ENCODE measurements at regions not wholly inside any gene's neighbourhood (a gene's known extent, or its start where the extent isn't known, plus 50 kb on each side); places are given as distances from the start of the nearest gene placed in this dataset.

DNA sequence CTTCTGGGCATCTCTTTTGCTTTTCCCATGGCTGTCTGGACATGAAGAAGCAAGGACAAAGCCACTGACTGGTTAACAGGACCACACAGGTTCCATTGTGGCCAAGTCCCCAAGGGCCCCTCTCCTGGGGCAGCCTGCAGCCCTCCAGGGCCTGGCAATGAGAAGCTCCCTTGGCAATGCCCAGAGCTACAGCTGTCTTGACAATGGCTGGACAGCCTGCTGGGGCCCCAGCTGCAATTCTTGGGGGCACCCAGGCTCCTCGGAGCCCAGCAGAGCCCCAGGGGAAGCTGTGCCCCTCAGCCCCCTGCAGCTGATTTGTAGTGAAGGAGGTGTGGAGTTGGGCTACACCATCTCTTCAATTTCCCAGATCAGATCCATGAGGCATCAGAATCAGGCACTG, 384.9 kb upstream of the PODXL start:
- Histone ChIP-seq H3K4me1 (replicated peaks in 1 of 2; ENCODE audit: control insufficient read depth in 2 of 2, insufficient read depth in 2 of 2, low read length in 2 of 2) (peaks cover 0 to 7% of the 10 kb centered on the region in 2 experiments; a peak in 1 of 5 replicates), H4K20me1 (replicated peaks; ENCODE audit: control insufficient read depth, insufficient read depth, low read length) (peaks cover 7% of the 10 kb centered on the region; the same call in 1 of the 2 replicates), H3K9ac (ENCODE audit: insufficient read depth in 1 of 2, low read depth in 2 of 2, low read length in 2 of 2) (no peak overlapping the region), H3K9me1 (ENCODE audit: control insufficient read depth, insufficient read depth, low read length) (no peaks in the 10 kb centered on the region), H3K9me3 (replicated peaks; ENCODE audit: control insufficient read depth, insufficient read depth, low read depth, low read length) (no peaks in the 10 kb centered on the region), H3K4me3 (no peak overlapping the region), H3K79me2 (ENCODE audit: control insufficient read depth, insufficient read depth, low read length) (no peaks in the 10 kb centered on the region), H3K27ac (ENCODE audit: extremely low read depth, low read depth, low read length) (no peak overlapping the region), H3K27me3 (ENCODE audit: control insufficient read depth in 2 of 2, insufficient read depth in 2 of 2, low read length in 2 of 2) (peaks cover 0 to 24% of the 10 kb centered on the region in 2 experiments; a peak in 3 of 5 replicates), H2AFZ (ENCODE audit: low read depth, low read length) (no peak overlapping the region), H3K4me2 (ENCODE audit: insufficient read depth, low read length) (no peak overlapping the region), H3K36me3 (ENCODE audit: control insufficient read depth, insufficient read depth, low read length) (no peaks in the 10 kb centered on the region)
- POLR2A ChIA-PET: interaction anchor here (0.7 to 0.8 kb wide), 2 partner anchors 773 to 1842 kb away, joined by 3 read pairs; no protein-coding TSS in a partner anchor
- CTCF ChIA-PET (ENCODE audit: low intra/inter-chr PET ratio): no interaction called here
- no TSS peak for BruUV-seq (replicated peaks)
- no peak for DNase-seq (ENCODE audit: extremely low read depth in 1 of 4, low spot score in 3 of 4)
- no peak for ATAC-seq
- in situ Hi-C loops (cut with MboI) (no loop called here), intact Hi-C loops (cut with micrococcal nuclease) (loop anchor here (10.0 kb wide), 1 partner anchor 204 kb away; no protein-coding TSS in a partner anchor)
- TF ChIP-seq KLF1 (tag; IDR thresholded peaks at IDR 0.05) (no peak), NFIX (CRISPR knock-in tag; IDR thresholded peaks at IDR 0.05; ENCODE audit: low read depth) (no peak), POLR2G (IDR thresholded peaks at IDR 0.05; ENCODE audit: low read depth, low read length) (no peak), CBFB (CRISPR knock-in tag; IDR thresholded peaks at IDR 0.05) (no peak), GTF2E2 (tag; IDR thresholded peaks at IDR 0.05) (no peak), FIP1L1 (IDR thresholded peaks at IDR 0.05; ENCODE audit: low read depth, low read length, poor library complexity, severe bottlenecking) (no peak)
- TF ChIP-seq, protein P1, sequence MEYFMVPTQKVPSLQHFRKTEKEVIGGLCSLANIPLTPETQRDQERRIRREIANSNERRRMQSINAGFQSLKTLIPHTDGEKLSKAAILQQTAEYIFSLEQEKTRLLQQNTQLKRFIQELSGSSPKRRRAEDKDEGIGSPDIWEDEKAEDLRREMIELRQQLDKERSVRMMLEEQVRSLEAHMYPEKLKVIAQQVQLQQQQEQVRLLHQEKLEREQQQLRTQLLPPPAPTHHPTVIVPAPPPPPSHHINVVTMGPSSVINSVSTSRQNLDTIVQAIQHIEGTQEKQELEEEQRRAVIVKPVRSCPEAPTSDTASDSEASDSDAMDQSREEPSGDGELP (CRISPR knock-in tag; IDR thresholded peaks at IDR 0.05; ENCODE audit: borderline replicate concordance): no peak
- no peak for FAIRE-seq
- 0% methylated on average over 1 of the region's 1 CpG for WGBS (ENCODE audit: insufficient coverage, low coverage, missing lambda C conversion rate)
